ENCODE measurements at regions not wholly inside any gene's neighbourhood (a gene's known extent, or its start where the extent isn't known, plus 50 kb on each side); places are given as distances from the start of the nearest gene placed in this dataset.

GRCh38 chr12:4206470-4206869, 67.1 kb upstream of the CCND2 start:
- in situ Hi-C loops (cut with HindIII; ENCODE audit: low pct_unique_long_range_greater_than_20kb, low sequenced_read_pairs) (no loop called here), intact Hi-C loops (cut with micrococcal nuclease; ENCODE audit: unreplicated experiment) (no loop called here)
- BruUV-seq (replicated peaks) = no TSS peak
- no peaks in the 10 kb centered on the region for H3K4me1 ChIP-seq (ENCODE audit: control insufficient read depth, insufficient read depth, low read length)
- no peaks in the 10 kb centered on the region for H3K36me3 ChIP-seq (ENCODE audit: control insufficient read depth, insufficient read depth, low read length)
- ChIA-PET POLR2A (no interaction called here), CTCF (no interaction called here)
- no peak overlapping the region for H3K27ac ChIP-seq (ENCODE audit: low read length)
- no peak for TF ChIP-seq CTCF (IDR thresholded peaks at IDR 0.05)
- TF ChIP-seq POLR2AphosphoS5 (IDR thresholded peaks at IDR 0.05; ENCODE audit: low read depth, low read length) = no peak
- no peak for TF ChIP-seq TCF7L2 (IDR thresholded peaks at IDR 0.05; ENCODE audit: low read depth, low read length)
- TF ChIP-seq SIN3A (IDR thresholded peaks at IDR 0.05; ENCODE audit: borderline replicate concordance, insufficient read depth, low read depth, low read length) = no peak
- no peak for TF ChIP-seq REST (IDR thresholded peaks at IDR 0.05; ENCODE audit: insufficient read depth in 1 of 2, low read depth in 2 of 2, low read length in 1 of 2)
- H3K27me3 ChIP-seq (ENCODE audit: control insufficient read depth, insufficient read depth, low read length) = peaks cover 13% of the 10 kb centered on the region
- no peak for ATAC-seq
- no peak for DNase-seq (ENCODE audit: low read depth, low spot score)
- no peak overlapping the region for H3K4me3 ChIP-seq (ENCODE audit: low read depth in 2 of 2, low read length in 2 of 2)
- no peaks in the 10 kb centered on the region for H3K9me3 ChIP-seq (ENCODE audit: control insufficient read depth, insufficient read depth, low read depth, low read length)

- intact Hi-C loops (cut with micrococcal nuclease; ENCODE audit: unreplicated experiment) = no loop called here
Observed at GRCh38 chr12:4203772-4204376, 69.7 kb upstream of the CCND2 start.

More at GRCh38 chr12:4203772-4204376, 69.7 kb upstream of the CCND2 start:
- ATAC-seq (no peak), DNase-seq (ENCODE audit: low read depth, low spot score) (no peak)
- in situ Hi-C loops (cut with HindIII; ENCODE audit: low pct_unique_long_range_greater_than_20kb, low sequenced_read_pairs) = no loop called here
- Histone ChIP-seq H3K9me3 (ENCODE audit: control insufficient read depth, insufficient read depth, low read depth, low read length) (no peaks in the 10 kb centered on the region), H3K27ac (ENCODE audit: low read length) (no peak overlapping the region), H3K4me1 (ENCODE audit: control insufficient read depth, insufficient read depth, low read length) (no peaks in the 10 kb centered on the region), H3K27me3 (ENCODE audit: control insufficient read depth, insufficient read depth, low read length) (peaks cover 9% of the 10 kb centered on the region), H3K36me3 (ENCODE audit: control insufficient read depth, insufficient read depth, low read length) (no peaks in the 10 kb centered on the region), H3K4me3 (ENCODE audit: low read depth in 2 of 2, low read length in 2 of 2) (no peak overlapping the region)
- ChIA-PET CTCF (no interaction called here), POLR2A (no interaction called here)
- no TSS peak for BruUV-seq (replicated peaks)
- TF ChIP-seq CTCF (IDR thresholded peaks at IDR 0.05) = no peak
- TF ChIP-seq TCF7L2 (IDR thresholded peaks at IDR 0.05; ENCODE audit: low read depth, low read length) = no peak
- no peak for TF ChIP-seq SIN3A (IDR thresholded peaks at IDR 0.05; ENCODE audit: borderline replicate concordance, insufficient read depth, low read depth, low read length)
- TF ChIP-seq REST (IDR thresholded peaks at IDR 0.05; ENCODE audit: insufficient read depth in 1 of 2, low read depth in 2 of 2, low read length in 1 of 2) = no peak
- TF ChIP-seq POLR2AphosphoS5 (IDR thresholded peaks at IDR 0.05; ENCODE audit: low read depth, low read length) = no peak
